PFSK-1 (cell line): ENCODE measurements at regions not wholly inside any gene's neighbourhood (a gene's known extent, or its start where the extent isn't known, plus 50 kb on each side); places are given as distances from the start of the nearest gene placed in this dataset.
A peak's percentile ranks its signal among the peaks of the same experiment; 100 is the strongest.

Source experiments
- POLR2AphosphoS5 ChIP-seq: IDR thresholded peaks from 2 replicates; pipeline ENCODE4 v1.6.1; 2012; ENCODE audit warnings: low read depth, mild to moderate bottlenecking, control low read depth, low read length, moderate library complexity
- SIN3A ChIP-seq: IDR thresholded peaks from 2 replicates; pipeline ENCODE4 v1.6.1; 2012; ENCODE audit warnings: mild to moderate bottlenecking, low read length, moderate library complexity, borderline replicate concordance; ENCODE audit not compliant: insufficient read depth
- TAF1 ChIP-seq: IDR thresholded peaks from 2 replicates; pipeline ENCODE4 v1.6.1; 2012; ENCODE audit warnings: low read length, control low read depth, borderline replicate concordance; ENCODE audit not compliant: insufficient read depth
- TF ChIP-seq, protein P1 (sequence below), 2 experiments: IDR thresholded peaks; 2 replicates each; pipeline versions ENCODE4 v1.6.1 to v1.8.0; 2011 to 2012; ENCODE audit warnings: low read depth in 2 of 2, low read length in 2 of 2, control low read depth in 1 of 2, inconsistent platforms in 1 of 2, mild to moderate bottlenecking in 1 of 2, moderate library complexity in 1 of 2; ENCODE audit not compliant: insufficient read depth in 1 of 2

DNA sequence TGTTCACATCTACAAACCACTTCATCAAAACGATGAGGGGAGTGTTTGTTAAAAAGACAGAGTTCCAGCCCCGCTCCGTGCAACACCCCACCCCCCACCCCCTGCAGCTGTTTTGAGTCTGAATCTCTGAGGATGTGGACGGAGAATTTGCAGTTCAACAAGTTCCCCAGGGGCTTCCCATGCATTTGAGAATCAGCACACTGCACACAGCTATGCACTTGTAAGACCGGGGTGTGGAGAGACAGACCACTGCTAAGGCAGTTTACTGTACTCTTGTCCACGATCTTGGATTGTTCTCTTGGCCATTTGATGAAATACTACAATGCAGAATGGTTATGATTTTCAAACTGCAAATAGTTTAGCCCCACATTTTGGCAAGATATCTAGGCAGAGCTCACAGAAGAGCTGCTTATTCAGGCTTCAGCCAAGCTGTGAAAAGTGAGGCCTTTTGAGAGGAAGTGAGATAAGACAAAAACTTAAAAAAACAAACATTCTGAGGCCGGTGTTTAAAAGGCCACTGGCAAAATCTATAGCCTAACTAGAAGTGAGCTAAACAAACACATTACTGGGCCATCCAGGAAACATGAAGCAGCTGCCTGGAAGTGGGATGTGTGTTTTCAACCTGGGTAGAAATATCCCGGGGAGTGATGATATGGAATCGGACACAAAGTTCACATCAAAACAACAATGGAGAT is 308.2 kb upstream of the ADAMTS9 start:
- TF ChIP-seq TAF1 = no peak
- TF ChIP-seq POLR2AphosphoS5 = no peak
- TF ChIP-seq, protein P1, sequence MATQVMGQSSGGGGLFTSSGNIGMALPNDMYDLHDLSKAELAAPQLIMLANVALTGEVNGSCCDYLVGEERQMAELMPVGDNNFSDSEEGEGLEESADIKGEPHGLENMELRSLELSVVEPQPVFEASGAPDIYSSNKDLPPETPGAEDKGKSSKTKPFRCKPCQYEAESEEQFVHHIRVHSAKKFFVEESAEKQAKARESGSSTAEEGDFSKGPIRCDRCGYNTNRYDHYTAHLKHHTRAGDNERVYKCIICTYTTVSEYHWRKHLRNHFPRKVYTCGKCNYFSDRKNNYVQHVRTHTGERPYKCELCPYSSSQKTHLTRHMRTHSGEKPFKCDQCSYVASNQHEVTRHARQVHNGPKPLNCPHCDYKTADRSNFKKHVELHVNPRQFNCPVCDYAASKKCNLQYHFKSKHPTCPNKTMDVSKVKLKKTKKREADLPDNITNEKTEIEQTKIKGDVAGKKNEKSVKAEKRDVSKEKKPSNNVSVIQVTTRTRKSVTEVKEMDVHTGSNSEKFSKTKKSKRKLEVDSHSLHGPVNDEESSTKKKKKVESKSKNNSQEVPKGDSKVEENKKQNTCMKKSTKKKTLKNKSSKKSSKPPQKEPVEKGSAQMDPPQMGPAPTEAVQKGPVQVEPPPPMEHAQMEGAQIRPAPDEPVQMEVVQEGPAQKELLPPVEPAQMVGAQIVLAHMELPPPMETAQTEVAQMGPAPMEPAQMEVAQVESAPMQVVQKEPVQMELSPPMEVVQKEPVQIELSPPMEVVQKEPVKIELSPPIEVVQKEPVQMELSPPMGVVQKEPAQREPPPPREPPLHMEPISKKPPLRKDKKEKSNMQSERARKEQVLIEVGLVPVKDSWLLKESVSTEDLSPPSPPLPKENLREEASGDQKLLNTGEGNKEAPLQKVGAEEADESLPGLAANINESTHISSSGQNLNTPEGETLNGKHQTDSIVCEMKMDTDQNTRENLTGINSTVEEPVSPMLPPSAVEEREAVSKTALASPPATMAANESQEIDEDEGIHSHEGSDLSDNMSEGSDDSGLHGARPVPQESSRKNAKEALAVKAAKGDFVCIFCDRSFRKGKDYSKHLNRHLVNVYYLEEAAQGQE (IDR thresholded peaks at IDR 0.05; ENCODE audit: insufficient read depth in 1 of 2, low read depth in 2 of 2, low read length in 2 of 2) = peak in 1 of 2 experiments; percentile 65; a peak in 1 of 4 replicates
- TF ChIP-seq SIN3A = no peak
